Omental fat pad (tissue), 3 donors: ENCODE measurements at regions not wholly inside any gene's neighbourhood (a gene's known extent, or its start where the extent isn't known, plus 50 kb on each side); places are given as distances from the start of the nearest gene placed in this dataset.

Experiments
- ATAC-seq: fragments of 150-250 bp; one replicate; pipeline ENCODE4 v1.9.1; 2016; ENCODE audit warnings: mild to moderate bottlenecking, moderate library complexity; ENCODE audit not compliant: low FRiP score
- DNase-seq: peaks from one replicate; pipeline ENCODE4 v3.0.0-alpha.2; 2019; ENCODE audit warnings: low spot score
- CTCF ChIP-seq, 3 donors: fragments of 450-650 bp; IDR thresholded peaks; one replicate each; pipeline ENCODE4 v1.5.1; 2016 to 2017; ENCODE audit warnings: antibody characterized with exemption in 3 of 3, mild to moderate bottlenecking in 3 of 3, moderate library complexity in 2 of 3

- ATAC-seq (no peak), DNase-seq (no peak)
- no peak for TF ChIP-seq CTCF (IDR thresholded peaks at IDR 0.05)
Measured at GRCh38 chr15:95127356-95127755, 896.0 kb downstream of the MCTP2 start.

GRCh38 chr15:95129574-95129973, 898.2 kb downstream of the MCTP2 start:
- no peak for TF ChIP-seq CTCF (IDR thresholded peaks at IDR 0.05)
- ATAC-seq (no peak), DNase-seq (no peak)

- ATAC-seq (no peak), DNase-seq (no peak)
- no peak for TF ChIP-seq CTCF (IDR thresholded peaks at IDR 0.05)
Measured at GRCh38 chr15:95131131-95131556, 899.8 kb downstream of the MCTP2 start.

GRCh38 chr15:95132774-95133173, 901.4 kb downstream of the MCTP2 start:
- TF ChIP-seq CTCF (IDR thresholded peaks at IDR 0.05): no peak
- ATAC-seq (peak; percentile 45), DNase-seq (no peak)

GRCh38 chr15:95134431-95135110, 903.2 kb downstream of the MCTP2 start:
- TF ChIP-seq CTCF (IDR thresholded peaks at IDR 0.05): no peak
- DNase-seq (no peak), ATAC-seq (no peak)

GRCh38 chr15:95138604-95139270, 907.4 kb downstream of the MCTP2 start:
- no peak for ATAC-seq
- no peak for DNase-seq
- TF ChIP-seq CTCF (IDR thresholded peaks at IDR 0.05): no peak

GRCh38 chr15:95141486-95141885, 910.1 kb downstream of the MCTP2 start:
- DNase-seq (no peak), ATAC-seq (no peak)
- TF ChIP-seq CTCF (IDR thresholded peaks at IDR 0.05): no peak
